Left cardiac atrium (tissue), 4 donors: ENCODE measurements at regions not wholly inside any gene's neighbourhood (a gene's known extent, or its start where the extent isn't known, plus 50 kb on each side); places are given as distances from the start of the nearest gene placed in this dataset.

Source experiments
- ATAC-seq, 2 donors: fragments of 200-7000 bp; cut with Tn5 transposase; one replicate each; pipeline ENCODE4 v1.9.1; 2020; ENCODE audit warnings: mild to moderate bottlenecking in 2 of 2, moderate library complexity in 2 of 2
- DNase-seq: peaks from one replicate; pipeline ENCODE4 v3.0.0-alpha.2; 2020
- intact Hi-C, 2 donors: fragments of 100-400 bp; cut with DNase I; formaldehyde crosslinking; loops; one replicate each; pipeline versions ENCODE4 v1.14.1 to v1.15.1; 2022 to 2023
- donor health status: DM: no; HTN: yes; CAD: no.
- donor health status: DM: no; HTN: yes; CAD: no; lungs with severe emphysema.
- donor health status: DM: yes; HTN: yes; CAD: no.
- donor health status: Dilated cardiomyopathy.

GRCh38 chr6:3569816-3570215 lies 113.0 kb upstream of the SLC22A23 start:
- DNase-seq (no peak), ATAC-seq (no peak)
- intact Hi-C loops: no loop called here

DNA sequence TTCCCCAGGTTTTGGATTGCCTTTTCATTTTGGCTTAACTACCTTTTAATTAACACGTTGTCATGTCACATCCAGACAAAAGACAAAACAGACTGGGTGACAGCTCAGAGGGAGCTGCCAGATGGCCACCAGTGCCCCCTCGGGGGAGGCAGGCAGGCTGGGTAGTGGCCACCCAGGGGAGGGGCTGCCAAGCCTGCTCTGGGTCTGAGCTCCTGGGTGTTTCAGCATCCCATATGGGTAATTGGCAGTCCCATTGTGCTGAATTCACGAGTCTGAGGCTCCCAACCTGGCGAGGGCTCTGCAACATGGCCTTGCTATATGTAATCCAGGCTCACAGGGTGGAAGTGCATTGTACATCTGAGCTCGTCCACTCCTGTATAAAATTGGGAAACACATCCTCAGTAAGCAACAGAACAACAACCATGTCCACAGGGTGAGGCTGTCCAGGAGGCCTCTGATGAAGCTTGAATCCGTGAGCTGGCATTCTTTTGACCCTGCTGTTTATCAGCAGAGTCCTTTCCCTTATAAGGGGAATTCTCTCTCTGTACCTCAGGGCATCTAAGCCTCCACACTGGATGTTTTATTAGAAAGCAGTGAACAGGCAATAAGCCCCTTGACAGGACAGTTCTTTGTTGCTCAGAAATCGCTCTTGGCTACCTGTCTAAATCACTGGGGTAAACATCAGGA lies 111.7 kb upstream of the SLC22A23 start:
- intact Hi-C loops: no loop called here
- ATAC-seq (no peak), DNase-seq (no peak)

DNA sequence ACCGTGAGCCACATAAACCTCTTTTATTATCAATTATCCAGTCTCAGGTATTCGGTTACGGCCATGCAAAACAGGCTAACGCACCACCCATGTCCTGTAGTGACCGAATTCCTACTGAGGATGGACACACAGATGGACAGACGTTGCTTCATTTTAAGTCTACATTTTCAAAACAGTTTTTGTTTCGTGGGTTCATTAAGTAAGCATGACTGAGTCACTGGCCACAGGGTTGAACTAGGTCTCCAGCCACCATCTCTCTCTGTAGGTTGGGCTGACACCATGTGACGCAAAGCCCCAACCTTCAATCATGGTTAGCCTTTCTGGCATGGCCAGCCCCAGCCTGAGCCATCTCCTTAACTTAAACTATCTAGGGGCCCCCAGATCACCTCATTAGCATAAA lies 110.0 kb upstream of the SLC22A23 start:
- no peak for DNase-seq
- no peak for ATAC-seq
- intact Hi-C loops: no loop called here

DNA sequence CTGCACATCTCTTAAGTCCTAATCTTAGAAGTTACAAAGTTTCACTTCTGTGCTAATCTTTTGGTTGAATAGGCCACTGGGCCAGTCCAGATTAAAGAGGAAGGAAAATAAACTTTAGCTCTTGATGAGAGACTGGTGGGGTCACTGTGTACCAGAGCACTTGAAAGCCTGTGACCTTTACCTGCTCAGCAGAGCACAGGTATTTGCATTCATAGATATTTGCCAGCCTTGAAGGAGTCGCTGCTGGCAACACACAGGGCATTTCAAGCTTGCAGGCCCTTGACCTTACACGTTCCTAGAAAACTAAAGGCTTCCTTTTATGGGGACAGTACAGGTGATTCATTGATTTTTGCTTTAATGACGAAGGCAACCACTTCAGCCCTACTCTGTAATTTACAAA lies 108.4 kb upstream of the SLC22A23 start:
- intact Hi-C loops: no loop called here
- DNase-seq (no peak), ATAC-seq (no peak)

- ATAC-seq (no peak), DNase-seq (no peak)
- intact Hi-C loops: no loop called here
Measured at GRCh38 chr6:3561725-3562124, 104.9 kb upstream of the SLC22A23 start.

DNA sequence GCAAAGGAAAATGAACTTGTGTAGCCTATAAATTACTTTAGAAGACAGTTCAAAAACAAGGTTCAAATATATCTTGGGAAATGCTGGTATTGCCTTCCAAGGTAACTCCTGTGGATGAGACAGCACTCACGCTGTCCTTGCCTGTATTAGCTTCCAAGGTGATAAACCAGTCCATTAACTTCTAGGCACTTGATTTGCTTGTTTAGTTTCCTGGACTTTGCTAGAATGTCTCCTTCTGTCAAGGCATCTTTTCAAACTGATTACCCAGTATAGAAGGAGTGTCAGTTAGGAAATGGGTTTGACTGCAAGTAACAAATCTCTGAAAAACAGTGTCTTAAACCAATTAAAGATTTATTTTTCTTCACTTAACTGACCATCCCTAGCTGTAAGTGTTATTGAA lies 103.4 kb upstream of the SLC22A23 start:
- no peak for ATAC-seq
- no peak for DNase-seq
- intact Hi-C loops: no loop called here

DNA sequence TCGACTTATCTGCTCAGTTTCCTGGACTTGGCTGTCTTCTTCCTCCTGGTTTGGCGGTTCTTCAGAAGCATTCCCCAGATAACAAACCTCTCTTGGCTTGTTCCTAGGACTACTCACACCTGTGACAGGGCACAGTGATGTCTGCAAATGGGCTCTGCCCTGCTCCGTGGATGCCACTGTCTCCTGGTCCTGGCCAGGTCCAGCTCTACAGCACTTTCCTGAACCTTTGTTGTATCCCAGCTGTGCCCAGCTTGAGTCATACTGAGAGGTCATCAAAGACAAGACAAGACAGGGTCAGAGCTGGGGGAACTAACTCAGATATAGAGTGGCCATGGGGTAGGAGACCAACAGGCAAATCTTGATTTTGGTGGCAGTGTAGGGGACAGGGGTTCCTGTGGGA lies 102.7 kb upstream of the SLC22A23 start:
- DNase-seq (no peak), ATAC-seq (no peak)
- intact Hi-C loops: no loop called here

DNA sequence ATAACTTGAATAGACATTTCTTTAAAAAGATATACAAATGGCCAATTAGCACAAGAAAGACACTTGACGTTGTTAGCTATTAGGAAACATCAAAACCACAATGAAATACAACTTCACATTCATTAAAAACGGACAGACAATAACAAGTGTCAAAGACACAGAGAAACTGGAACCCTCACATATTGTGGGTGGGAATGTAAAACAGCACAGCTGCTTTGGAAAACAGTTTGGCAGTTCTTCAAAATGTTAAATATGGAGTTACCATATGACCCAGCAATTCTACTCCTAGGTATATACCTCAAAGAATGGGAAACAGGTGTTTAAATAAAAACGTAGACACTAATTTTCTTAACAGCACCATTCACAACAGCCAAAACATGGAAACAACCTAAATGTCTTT lies 100.5 kb upstream of the SLC22A23 start:
- intact Hi-C loops: no loop called here

DNA sequence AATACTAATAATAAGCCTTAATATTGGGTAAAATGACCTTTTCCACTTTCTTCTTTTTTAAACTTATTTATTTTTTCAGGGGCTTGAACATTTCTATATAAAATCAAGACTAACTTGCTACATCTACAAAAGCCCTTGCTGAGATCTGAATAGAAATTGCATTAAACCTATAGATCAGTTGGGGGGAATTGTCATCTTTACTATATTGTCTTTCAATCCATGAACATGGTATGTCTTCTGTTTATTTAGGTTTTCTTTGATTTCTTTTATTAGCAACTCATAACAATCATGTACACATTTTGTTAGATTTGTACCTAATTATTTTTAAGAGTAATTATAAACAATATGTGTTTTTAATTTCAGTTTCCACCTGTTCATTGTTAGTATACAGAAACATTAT lies 96.4 kb upstream of the SLC22A23 start:
- no peak for ATAC-seq
- no peak for DNase-seq
- intact Hi-C loops: no loop called here

More for the DNA sequence above, 100.5 kb upstream of the SLC22A23 start:
- no peak for DNase-seq
- no peak for ATAC-seq

GRCh38 chr6:3551716-3552511 lies 95.1 kb upstream of the SLC22A23 start:
- ATAC-seq (no peak), DNase-seq (no peak)
- intact Hi-C loops: no loop called here

DNA sequence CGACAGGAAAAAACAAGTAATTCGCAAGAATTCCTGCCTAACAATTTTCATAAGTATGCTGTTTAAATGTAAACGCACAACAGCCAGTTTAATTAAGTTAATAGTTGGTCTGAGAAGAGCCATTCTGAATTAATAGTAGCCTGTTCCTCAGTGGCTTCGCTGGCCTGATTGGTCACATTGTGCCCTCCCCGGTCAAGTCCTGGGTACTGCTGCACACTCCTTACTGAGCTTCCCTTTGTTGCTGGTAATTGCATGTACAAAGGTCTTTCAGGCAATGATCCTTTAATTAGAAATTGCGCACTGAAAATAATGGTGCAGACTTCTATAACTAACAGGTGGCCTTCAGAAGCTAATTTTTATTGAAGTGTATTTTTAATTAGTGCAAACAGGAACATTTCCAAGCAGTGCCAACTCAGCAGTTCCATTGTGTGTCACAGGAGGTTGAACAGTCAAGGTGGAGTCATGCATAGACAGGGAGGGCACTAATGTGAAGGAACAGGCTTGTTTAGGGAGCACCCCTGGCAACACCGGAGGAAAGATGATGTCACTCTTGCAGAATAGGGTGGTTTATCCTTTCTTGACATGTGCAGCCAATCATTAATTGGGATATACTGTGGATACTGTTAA lies 92.6 kb upstream of the SLC22A23 start:
- DNase-seq (no peak), ATAC-seq (no peak)
- intact Hi-C loops: no loop called here

- DNase-seq: no peak
- ATAC-seq: no peak
- intact Hi-C loops: no loop called here
Measured at GRCh38 chr6:3546121-3546520, 89.3 kb upstream of the SLC22A23 start.

DNA sequence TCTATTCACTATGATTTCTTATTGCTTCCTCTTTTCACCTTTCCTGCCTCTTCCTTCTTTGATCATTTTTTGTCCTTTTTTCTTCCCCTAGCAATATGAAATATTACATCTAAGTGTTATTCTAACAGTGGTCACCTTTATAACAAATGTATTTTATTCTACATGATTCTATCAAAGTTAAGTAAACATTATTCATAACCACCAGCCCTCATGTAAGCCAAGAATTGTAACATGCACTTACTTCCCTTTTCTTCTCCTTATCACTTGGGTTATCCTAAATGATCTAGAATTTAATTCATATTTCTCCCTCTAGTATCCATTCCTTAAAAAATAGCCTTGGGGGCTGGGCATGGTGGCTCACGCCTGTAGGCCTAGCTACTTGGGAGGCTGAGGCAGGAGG lies 88.3 kb upstream of the SLC22A23 start:
- DNase-seq (no peak), ATAC-seq (no peak)
- intact Hi-C loops: no loop called here

DNA sequence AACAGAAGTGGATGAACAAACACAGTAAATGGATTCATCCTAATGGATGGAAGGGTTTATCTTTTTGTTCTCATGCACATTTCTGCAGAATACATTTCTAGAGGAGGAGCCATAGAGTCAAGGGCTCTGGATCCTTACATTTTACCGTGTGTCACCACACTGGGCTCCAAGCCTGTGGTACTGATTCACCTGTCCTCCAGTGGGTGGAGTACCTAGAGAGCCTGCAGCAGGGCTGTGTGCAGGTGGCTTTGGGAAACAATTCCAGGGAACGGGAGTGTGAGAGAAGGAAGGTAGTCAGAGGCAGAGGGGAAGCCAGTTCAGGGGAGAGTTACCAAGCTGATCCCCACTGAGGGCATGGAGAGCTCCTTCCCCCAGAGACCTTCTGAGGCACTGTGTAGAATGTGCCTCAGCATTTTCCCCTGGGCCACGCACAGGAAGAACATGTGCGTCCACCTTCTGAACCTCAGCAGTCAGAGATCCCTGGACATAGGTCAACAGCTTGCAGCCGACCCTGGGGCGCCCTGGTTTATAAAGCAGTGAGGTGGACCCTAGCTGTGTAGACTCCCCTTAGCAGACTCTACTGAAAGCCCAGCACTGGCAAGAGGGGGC lies 85.3 kb upstream of the SLC22A23 start:
- intact Hi-C loops: no loop called here
- ATAC-seq (no peak), DNase-seq (no peak)

DNA sequence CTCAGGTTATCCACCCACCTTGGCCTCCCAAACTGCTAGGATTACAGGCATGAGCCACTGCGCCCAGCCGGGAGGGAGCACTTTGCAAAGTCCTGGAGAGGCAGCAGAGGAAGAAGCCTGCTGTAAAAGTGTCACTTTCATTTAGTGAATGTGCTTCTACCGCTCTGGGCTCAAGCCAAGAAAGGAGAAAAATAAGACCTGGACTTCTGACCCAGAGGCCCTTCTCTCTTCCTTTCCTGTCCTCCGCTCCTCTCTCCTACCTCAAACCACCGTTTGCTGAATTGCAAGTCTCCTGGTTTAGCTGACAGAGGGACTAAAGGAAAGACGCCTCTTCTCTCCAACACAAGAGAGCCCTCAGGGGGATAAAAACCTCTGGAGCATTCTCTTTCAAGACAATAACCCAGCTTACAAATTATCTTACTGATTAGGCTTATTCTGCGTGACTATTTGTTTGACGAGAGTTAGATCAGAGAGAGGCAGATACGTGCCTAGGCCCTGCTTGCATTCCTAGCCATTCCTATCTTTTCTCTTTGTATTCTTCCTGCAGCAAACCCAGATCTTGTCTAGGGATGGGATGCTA lies 84.2 kb upstream of the SLC22A23 start:
- intact Hi-C loops: no loop called here
- ATAC-seq (no peak), DNase-seq (no peak)

DNA sequence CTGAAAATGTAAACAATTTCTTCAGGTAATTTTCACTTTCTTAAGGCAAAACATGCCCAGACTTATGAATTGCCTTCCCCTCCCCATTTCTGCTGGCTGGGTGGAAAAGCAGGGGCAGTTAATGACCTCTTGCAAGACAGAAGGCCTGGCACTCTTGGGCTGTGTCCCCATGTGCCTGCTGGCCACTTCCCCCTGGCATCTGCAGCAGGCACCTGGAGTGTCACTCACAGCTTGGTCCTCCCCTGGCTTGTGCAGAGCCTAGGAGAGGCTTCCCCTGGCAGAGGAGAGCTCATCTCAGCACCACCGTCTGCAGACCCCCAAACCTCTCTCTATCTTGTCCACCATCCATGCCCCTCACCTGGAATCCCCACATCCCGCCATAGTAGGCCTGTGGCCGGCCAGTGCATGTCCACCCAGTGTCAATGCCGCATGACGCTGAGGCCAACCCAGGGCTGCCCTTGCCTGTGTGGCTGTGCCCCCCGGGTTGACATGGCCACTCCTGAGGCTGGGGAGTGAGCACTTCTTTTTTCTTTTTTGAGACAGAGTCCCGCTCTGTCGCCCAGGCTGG lies 83.5 kb upstream of the SLC22A23 start:
- intact Hi-C loops: no loop called here
- ATAC-seq: no peak
- DNase-seq: no peak

- intact Hi-C loops: no loop called here
- no peak for ATAC-seq
- DNase-seq: no peak
Measured at GRCh38 chr6:3538536-3538935, 81.7 kb upstream of the SLC22A23 start.

DNA sequence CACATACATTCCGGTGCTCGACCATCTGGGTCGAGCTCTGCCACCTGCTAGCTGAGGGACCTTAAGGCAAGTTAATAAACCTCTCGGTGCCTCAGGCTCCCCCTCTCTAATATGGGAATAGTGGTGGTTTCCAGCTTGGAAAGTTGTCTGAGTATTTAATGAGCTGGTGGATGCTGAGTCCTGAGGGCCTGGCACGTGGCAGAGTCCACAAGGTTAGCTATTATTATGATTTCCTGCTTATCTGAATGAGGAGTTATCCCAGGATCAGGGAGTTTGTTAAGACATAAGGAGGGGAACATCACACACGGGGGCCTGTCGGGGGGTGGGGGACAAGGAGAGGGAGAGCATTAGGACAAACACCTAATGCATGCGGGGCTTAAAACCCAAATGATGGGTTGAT lies 80.1 kb upstream of the SLC22A23 start:
- ATAC-seq: no peak
- intact Hi-C loops: no loop called here
- DNase-seq: no peak

DNA sequence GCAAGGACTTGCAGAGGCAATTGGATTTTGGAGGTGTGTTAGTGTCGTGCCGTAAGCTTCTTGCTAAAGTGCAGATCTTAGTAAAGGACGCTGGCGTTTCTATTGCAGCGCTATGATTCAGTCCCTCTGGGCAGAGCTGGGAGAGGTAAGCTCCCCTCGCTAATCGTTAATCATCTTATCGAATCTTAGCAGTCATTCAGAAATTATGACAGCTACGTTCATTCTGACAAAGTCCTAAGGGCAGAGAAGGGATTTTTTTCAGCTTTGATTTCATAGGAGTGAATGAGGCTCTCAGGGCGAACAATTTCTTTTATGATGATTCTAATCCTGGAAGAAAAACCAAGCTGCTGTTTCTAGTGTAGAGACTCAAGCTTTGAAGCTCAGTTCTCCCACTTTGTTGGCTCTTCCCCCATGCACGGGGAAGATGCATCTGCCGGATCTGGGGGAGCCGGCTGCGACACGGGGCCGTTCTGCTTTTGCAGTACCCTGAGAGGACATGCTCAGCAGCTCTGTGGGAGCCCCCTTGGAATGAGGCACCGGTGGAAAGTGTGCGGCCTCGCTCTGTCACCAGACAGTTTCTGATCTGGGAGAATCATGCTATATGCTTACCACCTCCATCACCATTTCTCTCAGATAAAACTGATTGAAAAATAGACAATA lies 79.1 kb upstream of the SLC22A23 start:
- intact Hi-C loops: no loop called here
- DNase-seq (no peak), ATAC-seq (no peak)
